HG03039 (cell line): ENCODE measurements at regions not wholly inside any gene's neighbourhood (a gene's known extent, or its start where the extent isn't known, plus 50 kb on each side); places are given as distances from the start of the nearest gene placed in this dataset.
"Not testable (repeated sequence)": the region's sequence is repeated elsewhere in the genome, so short reads cannot be mapped to it uniquely, and the experiment has no call there.

Source experiments
- ATAC-seq: cut with Tn5 transposase; IDR thresholded peaks from one replicate; pipeline ENCODE4 v1.9.1; 2021; ENCODE audit warnings: mild to moderate bottlenecking, moderate library complexity; ENCODE audit not compliant: unreplicated experiment

DNA sequence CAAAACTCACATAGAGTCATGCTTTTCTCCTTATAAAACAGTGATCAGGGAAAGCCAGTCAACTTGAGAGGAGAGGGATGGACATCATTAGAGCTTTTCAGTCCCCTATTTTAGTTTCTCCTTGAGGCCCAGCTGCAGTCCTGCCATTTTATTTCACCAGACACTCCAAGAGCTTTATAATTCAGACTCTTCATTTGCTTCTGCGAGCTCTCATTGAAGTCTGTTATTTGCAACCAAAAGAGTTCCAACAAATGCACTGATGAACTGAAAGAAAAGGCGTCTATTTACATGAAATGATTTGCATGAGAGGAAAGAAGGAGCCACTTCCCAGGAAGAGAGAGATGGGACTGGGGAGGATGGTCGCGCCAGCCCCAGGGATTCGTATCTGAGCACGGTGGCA is 86.8 kb downstream of the NDUFA12 start:
- ATAC-seq = no peak

DNA sequence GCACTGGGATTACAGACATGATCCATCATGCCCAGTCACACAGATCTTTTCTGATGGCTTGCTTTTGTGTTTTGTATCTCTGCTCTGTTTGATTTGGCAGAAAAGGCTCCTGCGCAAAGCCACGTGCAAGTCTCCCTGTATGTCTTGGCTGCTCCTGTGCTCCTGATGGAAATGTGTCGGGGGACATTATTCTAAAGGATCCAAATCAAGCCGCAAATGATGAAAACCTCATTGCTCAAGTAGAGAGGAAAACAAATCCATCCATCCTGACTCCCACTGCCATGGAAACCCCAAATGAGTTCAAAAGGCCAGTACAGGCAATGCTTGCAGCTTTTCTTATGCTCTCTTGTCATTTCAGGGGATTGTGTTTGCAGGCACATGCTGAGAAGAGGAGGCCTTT is 93.8 kb downstream of the NDUFA12 start:
- ATAC-seq = no peak

DNA sequence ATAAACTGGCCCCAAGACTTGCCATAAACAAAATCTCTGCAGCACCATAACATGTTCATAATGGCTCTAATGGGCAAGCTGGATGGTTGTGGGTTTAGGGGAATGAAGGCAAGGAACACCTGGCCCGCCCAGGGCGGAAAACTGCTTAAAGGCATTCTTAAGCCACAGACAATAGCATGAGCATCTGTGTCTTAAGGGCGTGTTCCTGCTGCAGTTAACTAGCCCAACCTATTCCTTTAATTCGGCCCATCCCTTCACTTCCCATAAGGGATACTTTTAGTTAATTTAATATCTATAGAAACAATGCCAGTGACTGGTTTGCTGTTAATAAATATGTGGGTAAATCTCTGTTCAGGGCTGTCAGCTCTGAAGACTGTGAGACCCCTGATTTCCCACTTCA is 97.7 kb downstream of the NDUFA12 start:
- not testable (repeated sequence) for ATAC-seq

- ATAC-seq = no peak
These were observed 103.0 kb downstream of the NDUFA12 start for GRCh38 chr12:94900496-94900895.

- no peak for ATAC-seq
These were observed 105.1 kb downstream of the NDUFA12 start for GRCh38 chr12:94898388-94898787.

DNA sequence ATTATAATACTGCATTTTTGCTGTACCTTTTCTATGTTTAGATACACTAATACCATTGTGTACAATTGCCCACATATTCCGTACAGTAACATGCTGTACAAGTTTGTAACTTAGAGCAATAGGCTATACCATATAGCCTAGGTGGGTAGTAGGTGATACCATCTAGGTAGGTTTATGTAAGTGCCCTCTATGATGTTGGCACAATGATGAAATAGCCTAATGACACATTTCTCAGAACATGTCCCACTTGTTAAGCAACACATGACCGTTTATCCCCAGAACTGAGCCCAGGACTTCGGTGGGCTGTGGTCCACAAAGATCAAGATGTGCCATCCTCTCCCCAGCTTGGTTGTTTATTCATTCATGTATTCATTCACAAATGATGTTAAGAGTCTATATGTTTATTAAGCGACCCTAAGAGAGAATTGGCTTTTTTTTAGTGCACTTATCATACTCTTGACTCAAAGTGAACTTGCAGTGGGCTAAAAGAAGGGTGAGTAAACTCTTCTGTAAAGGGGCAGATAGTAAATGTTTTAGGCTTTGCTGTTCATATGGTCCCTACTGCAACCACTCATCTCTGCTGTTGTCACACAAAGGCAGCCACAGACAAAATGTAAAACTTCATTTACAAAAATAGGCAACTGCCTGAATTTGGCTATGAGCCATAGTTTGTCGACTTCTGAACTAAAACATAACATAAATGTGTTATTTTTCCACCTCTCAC is 110.8 kb downstream of the NDUFA12 start:
- no peak for ATAC-seq

- ATAC-seq = no peak
These were observed 113.9 kb downstream of the NDUFA12 start for GRCh38 chr12:94889445-94890210.

GRCh38 chr12:94879542-94879941 is 124.0 kb downstream of the NDUFA12 start:
- no peak for ATAC-seq

GRCh38 chr12:94875525-94875924 is 128.0 kb downstream of the NDUFA12 start:
- ATAC-seq = peak; percentile 38

DNA sequence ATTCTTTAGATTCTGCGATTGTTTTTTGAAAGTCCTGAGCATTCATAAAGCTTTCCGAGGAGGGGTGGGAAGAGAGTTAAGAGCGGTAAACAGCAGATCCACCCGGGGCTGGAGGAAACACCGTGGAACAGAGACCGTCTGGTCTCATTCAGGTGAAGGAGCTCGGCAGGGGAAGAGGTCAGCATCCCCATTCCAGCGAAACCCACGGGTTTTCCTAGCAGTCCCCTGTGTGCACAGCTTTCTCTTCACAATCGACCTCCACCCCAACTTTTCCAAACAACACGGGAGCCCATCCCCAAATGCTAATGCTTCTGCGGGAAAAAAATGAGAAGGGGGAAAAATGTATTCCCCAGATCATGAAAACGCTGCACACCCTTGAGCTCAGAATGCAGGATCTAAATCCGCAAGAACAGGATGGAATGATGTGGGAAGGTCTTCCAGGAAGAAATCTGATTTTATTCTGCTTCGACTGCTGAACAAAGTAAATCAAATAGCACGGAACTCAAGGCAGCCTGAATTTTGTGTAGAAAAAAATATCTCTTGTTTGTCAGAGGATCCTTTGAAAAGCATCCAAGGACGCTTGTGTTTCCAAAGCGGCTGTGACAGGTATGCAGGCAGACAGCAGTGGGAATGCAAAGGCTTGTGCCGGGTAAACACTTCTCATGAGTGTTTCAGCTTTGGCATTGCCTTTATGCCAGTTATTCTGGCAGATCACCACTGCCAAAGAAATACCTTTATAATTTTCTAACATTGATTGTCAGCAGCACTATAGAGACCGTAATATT is 128.8 kb downstream of the NDUFA12 start:
- no peak for ATAC-seq

DNA sequence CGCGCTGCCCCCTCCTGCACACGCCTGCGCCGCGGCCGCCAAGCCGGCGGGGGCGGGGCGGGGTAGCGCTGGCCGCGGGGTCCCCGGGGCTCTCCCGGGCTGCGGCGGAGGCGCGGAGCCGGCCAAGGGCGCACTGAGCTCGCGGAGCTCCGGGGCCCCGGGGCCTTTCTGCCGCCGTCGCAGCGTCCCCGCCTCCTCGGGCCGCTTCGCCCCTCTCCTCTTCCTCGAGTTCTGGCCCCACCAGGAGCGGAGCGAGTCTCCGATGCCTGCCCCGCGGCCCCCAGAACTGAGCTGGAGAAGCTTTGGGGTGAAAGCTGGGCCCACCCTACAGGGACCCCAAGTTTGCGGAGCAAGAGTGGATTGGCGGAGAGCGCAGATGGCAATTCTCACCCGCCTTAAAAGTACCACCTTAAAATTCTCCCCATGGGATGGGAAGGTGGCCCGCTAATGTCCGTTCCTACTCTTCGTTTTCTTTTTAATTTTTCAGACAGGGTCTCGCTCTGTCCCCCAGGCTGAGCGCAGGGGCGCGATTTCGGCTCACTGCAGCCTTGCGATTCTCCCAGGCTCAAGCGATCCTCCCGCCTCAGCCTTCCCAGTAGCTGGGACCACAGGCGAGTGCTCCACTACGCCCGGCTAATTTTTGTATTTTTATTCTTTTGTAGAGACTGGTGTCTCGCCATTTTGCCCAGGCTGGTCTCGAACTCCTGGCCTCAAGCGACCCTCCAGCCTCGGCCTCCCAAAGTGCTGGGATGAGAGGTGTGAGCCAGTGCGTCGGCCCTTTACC is 129.6 kb downstream of the NDUFA12 start:
- no peak for ATAC-seq

GRCh38 chr12:94872971-94873733 is 130.3 kb downstream of the NDUFA12 start:
- ATAC-seq = peak; percentile 63

DNA sequence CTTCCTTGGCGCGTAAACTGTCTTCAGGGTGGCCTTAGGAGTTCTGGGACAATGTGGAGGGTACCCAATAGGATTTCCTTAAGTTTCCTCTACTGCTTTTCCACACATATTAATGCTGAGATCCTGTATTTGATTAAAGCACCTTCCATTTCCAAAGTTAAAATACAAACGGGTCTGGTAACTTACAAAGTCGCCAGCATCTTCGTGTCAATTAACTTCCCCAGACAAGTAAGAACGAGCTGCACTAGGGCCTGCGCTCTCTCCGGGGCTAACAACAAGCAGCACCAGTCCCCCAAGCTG is 130.9 kb downstream of the NDUFA12 start:
- ATAC-seq = no peak

- no peak for ATAC-seq
These were observed 131.4 kb downstream of the NDUFA12 start for GRCh38 chr12:94872007-94872653.

GRCh38 chr12:94870511-94870910 is 133.0 kb downstream of the NDUFA12 start:
- ATAC-seq = no peak

DNA sequence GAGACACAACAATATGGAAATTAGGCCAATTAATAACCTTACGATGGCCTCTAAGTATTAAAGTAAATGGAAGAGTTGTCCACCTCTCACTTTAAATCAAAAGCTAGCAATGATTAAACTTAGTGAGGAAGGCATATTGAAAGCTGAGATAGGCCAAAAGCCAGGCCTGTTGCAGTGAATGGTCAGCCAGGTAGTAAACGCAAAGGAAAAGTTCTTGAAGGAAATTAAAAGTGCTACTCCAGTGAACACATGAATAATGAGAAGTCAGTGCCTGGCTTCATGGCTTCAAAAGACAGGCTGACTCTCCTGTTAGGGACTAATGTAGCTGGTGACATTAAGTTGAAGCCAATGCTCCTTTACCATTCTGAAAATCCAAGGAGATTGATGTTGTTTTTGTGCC is 135.3 kb downstream of the NDUFA12 start:
- ATAC-seq = no peak

DNA sequence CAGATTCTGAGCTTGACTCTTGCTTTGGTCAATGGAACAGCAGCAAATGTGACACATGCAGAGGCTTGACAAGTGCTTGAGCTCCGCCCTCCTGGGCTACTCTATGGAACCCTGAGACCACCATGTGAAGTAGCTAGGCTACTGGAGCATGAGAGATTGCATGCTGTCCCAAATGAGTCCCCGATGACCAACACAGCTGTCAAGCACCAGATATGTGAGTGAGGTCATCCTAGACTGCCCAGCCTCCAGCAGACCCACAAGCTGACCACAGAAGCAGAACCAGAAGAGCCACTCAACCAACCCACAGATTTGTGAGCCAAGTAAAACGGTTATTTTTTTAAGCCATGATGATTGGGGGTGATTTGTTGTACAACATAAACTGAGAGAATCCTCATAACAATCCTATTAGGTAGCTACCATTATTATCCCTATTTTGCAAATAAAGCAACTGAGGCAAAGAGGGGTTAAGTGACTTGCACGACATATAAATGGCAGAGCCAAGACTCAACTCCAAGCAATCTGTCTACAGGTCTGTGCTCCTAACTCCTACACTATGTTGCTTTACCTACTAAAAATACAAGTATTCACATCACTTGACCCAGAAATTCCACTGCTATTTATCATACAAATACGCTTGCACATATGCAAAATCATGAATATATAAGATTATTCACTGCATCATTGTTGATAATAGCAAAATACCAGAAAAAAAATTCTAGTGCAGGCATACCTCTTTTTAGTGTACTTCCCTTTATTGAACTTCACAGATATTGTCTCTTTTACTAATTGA is 136.2 kb downstream of the NDUFA12 start:
- ATAC-seq = no peak

DNA sequence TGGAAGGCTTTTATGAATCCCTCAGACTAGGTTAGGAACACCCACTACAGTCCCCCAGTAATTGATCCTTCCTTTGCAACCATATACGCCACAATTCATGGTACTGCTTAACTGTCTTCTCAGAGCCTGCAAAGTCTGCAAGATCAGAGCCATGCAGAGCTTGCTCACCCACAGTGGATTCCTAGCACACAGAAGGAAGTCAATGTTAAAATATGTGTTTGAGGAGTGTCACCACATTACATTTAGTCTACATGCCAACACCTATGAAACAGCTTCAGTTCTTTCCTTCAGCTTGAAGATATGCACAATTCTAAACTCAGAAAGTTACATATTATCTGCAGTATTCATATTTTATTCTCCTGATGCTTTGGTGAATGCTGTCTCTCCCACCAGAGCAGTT is 138.5 kb downstream of the NDUFA12 start:
- no peak for ATAC-seq
